HG02610 (cell line): ENCODE measurements at regions not wholly inside any gene's neighbourhood (a gene's known extent, or its start where the extent isn't known, plus 50 kb on each side); places are given as distances from the start of the nearest gene placed in this dataset.
"Not testable (repeated sequence)": the region's sequence is repeated elsewhere in the genome, so short reads cannot be mapped to it uniquely, and the experiment has no call there.

Source experiments
- ATAC-seq: cut with Tn5 transposase; IDR thresholded peaks from one replicate; pipeline ENCODE4 v1.9.1; 2021; ENCODE audit warnings: mild to moderate bottlenecking, moderate library complexity; ENCODE audit not compliant: unreplicated experiment

- ATAC-seq = no peak
Measured at GRCh38 chr2:77831898-77832297, 309.7 kb upstream of the LRRTM4 start.

GRCh38 chr2:77834360-77835002 lies 312.3 kb upstream of the LRRTM4 start:
- no peak for ATAC-seq

GRCh38 chr2:77838441-77838840 lies 316.3 kb upstream of the LRRTM4 start:
- ATAC-seq = no peak

- ATAC-seq = no peak
Measured at GRCh38 chr2:77839102-77839501, 316.9 kb upstream of the LRRTM4 start.

- no peak for ATAC-seq
Measured at GRCh38 chr2:77862120-77862519, 339.9 kb upstream of the LRRTM4 start.

GRCh38 chr2:77864426-77864825 lies 342.2 kb upstream of the LRRTM4 start:
- ATAC-seq = no peak

GRCh38 chr2:77866661-77867060 lies 344.5 kb upstream of the LRRTM4 start:
- ATAC-seq = no peak

- ATAC-seq = no peak
Measured at GRCh38 chr2:77867146-77867545, 345.0 kb upstream of the LRRTM4 start.

- no peak for ATAC-seq
Measured at GRCh38 chr2:77873506-77873905, 351.3 kb upstream of the LRRTM4 start.

- ATAC-seq = not testable (repeated sequence)
Measured at GRCh38 chr2:77900211-77900610, 378.0 kb upstream of the LRRTM4 start.

GRCh38 chr2:77910136-77910535 lies 388.0 kb upstream of the LRRTM4 start:
- no peak for ATAC-seq

GRCh38 chr2:77920838-77921366 lies 398.7 kb upstream of the LRRTM4 start:
- no peak for ATAC-seq

- no peak for ATAC-seq
Measured at GRCh38 chr2:77922567-77922966, 400.4 kb upstream of the LRRTM4 start.

- ATAC-seq = no peak
Measured at GRCh38 chr2:77937366-77937765, 415.2 kb upstream of the LRRTM4 start.

- no peak for ATAC-seq
Measured at GRCh38 chr2:77938462-77938861, 416.3 kb upstream of the LRRTM4 start.

- no peak for ATAC-seq
Measured at GRCh38 chr2:77939370-77939769, 417.2 kb upstream of the LRRTM4 start.

- ATAC-seq = no peak
Measured at GRCh38 chr2:77939801-77940200, 417.6 kb upstream of the LRRTM4 start.

- ATAC-seq = no peak
Measured at GRCh38 chr2:77954931-77955330, 432.8 kb upstream of the LRRTM4 start.

GRCh38 chr2:77962943-77963342 lies 440.8 kb upstream of the LRRTM4 start:
- ATAC-seq = no peak

GRCh38 chr2:77977471-77978063 lies 455.4 kb upstream of the LRRTM4 start:
- ATAC-seq = no peak

- ATAC-seq = no peak
Measured at GRCh38 chr2:77995161-77995560, 473.0 kb upstream of the LRRTM4 start.

GRCh38 chr2:77999376-77999775 lies 477.2 kb upstream of the LRRTM4 start:
- ATAC-seq = no peak

GRCh38 chr2:78009289-78009688 lies 487.1 kb upstream of the LRRTM4 start:
- ATAC-seq = no peak
